H1 (cell line): ENCODE measurements at regions not wholly inside any gene's neighbourhood (a gene's known extent, or its start where the extent isn't known, plus 50 kb on each side); places are given as distances from the start of the nearest gene placed in this dataset.

Source experiments
- CTCF ChIA-PET: fragments of 300-600 bp; sonication (Branson Sonifier 250); formaldehyde crosslinking; loops from one replicate; lab custom pipeline; 2021; ENCODE audit not compliant: partially characterized antibody; lab: Charles Lee
- POLR2A ChIA-PET: fragments of 300-600 bp; sonication (Branson Sonifier 250); formaldehyde crosslinking; loops from one replicate; lab custom pipeline; 2021; ENCODE audit warnings: inconsistent platforms; ENCODE audit not compliant: partially characterized antibody; lab: Charles Lee
- DNase-seq, 2 experiments: peaks; one replicate each; pipeline versions ENCODE4 v3.0.0 to v3.0.0-alpha.2; 2010 to 2022; ENCODE audit warnings: low spot score in 2 of 2, low read depth in 1 of 2, mixed read lengths in 1 of 2
- FAIRE-seq: peaks from 2 replicates; lab custom pipeline; 2011; peaks lifted over from hg19 to GRCh38; lab: Jason Lieb, UNC
- H2AFZ ChIP-seq: 2 replicates; pipeline ENCODE4 v1.8.1; 2012; ENCODE audit warnings: low read length, inconsistent platforms
- H2AK5ac ChIP-seq: 2 replicates; pipeline ENCODE4 v1.6.1; 2013; ENCODE audit warnings: low read depth, low read length
- H2BK120ac ChIP-seq: replicated peaks from 2 replicates; pipeline ENCODE3; 2013; ENCODE audit warnings: low read depth, low read length, inconsistent platforms
- H2BK12ac ChIP-seq: 2 replicates; pipeline ENCODE4 v1.6.1; 2013; ENCODE audit warnings: low read depth, low read length
- H2BK15ac ChIP-seq: 2 replicates; pipeline ENCODE4 v1.6.1; 2013; ENCODE audit warnings: low read length
- H2BK20ac ChIP-seq: 2 replicates; pipeline ENCODE4 v1.6.1; 2013; ENCODE audit warnings: low read length
- H2BK5ac ChIP-seq: 2 replicates; pipeline ENCODE4 v1.6.1; 2013; ENCODE audit warnings: low read depth, low read length
- H3K14ac ChIP-seq: 2 replicates; pipeline ENCODE4 v1.6.1; 2013; ENCODE audit warnings: inconsistent platforms; ENCODE audit not compliant: insufficient read length
- H3K18ac ChIP-seq: 2 replicates; pipeline ENCODE4 v1.6.1; 2013; ENCODE audit warnings: low read length; ENCODE audit errors: extremely low read depth
- H3K23ac ChIP-seq: 2 replicates; pipeline ENCODE4 v1.6.1; 2013; ENCODE audit warnings: inconsistent platforms; ENCODE audit not compliant: insufficient read length
- H3K23me2 ChIP-seq: 2 replicates; pipeline ENCODE4 v1.6.1; 2013; ENCODE audit warnings: low read depth, low read length
- H3K27ac ChIP-seq: 2 replicates; pipeline ENCODE4 v1.6.1; 2011; ENCODE audit warnings: low read depth, low read length, inconsistent platforms
- H3K27me3 ChIP-seq, 4 experiments: replicated peaks in 1 of 4; 1 replicate in 1 of 4; 2 replicates in 3 of 4; pipeline versions ENCODE4 v1.6.1 to v1.8.1; 2011 to 2013; ENCODE audit warnings: low read length in 3 of 4, mild to moderate bottlenecking in 3 of 4, inconsistent platforms in 2 of 4, mixed read lengths in 2 of 4, moderate library complexity in 1 of 4; ENCODE audit not compliant: control insufficient read depth in 3 of 4, insufficient read depth in 3 of 4; ENCODE audit errors: extremely low read depth in 1 of 4
- H3K36me3 ChIP-seq, 4 experiments: 2 replicates each; pipeline versions ENCODE4 v1.6.1 to v1.8.1; 2011 to 2013; ENCODE audit warnings: mild to moderate bottlenecking in 4 of 4, low read length in 3 of 4, moderate library complexity in 2 of 4, control low read depth in 1 of 4, inconsistent platforms in 1 of 4; ENCODE audit not compliant: insufficient read depth in 4 of 4, control insufficient read depth in 2 of 4
- H3K4ac ChIP-seq: replicated peaks from 2 replicates; pipeline ENCODE3; 2013; ENCODE audit warnings: low read length, low read depth, mixed read lengths, inconsistent platforms; ENCODE audit not compliant: insufficient read length
- H3K4me1 ChIP-seq, 4 experiments: replicated peaks in 1 of 4; 1 replicate in 1 of 4; 2 replicates in 3 of 4; pipeline versions ENCODE4 v1.6.1 to v1.8.1; 2011 to 2013; ENCODE audit warnings: low read length in 3 of 4, inconsistent platforms in 2 of 4, mixed read lengths in 1 of 4; ENCODE audit not compliant: insufficient read depth in 4 of 4, control insufficient read depth in 3 of 4
- H3K4me2 ChIP-seq, 2 experiments: 2 replicates each; pipeline versions ENCODE4 v1.6.1 to v1.8.1; 2011 to 2013; ENCODE audit warnings: low read depth in 2 of 2, low read length in 2 of 2, control low read depth in 1 of 2, inconsistent platforms in 1 of 2, mild to moderate bottlenecking in 1 of 2; ENCODE audit not compliant: insufficient read depth in 1 of 2
- H3K4me3 ChIP-seq, 4 experiments: fragments of 200-600, 300-600 bp in 1 of 4; sonication (generic), shearing (Covaris generic), sonication (Bioruptor Twin) in 1 of 4; 2 replicates each; pipeline versions ENCODE4 v1.5.1 to v1.8.1; 2011 to 2016; ENCODE audit warnings: low read length in 4 of 4, low read depth in 3 of 4, control low read depth in 2 of 4, inconsistent platforms in 2 of 4, mild to moderate bottlenecking in 2 of 4, mixed read lengths in 1 of 4, moderate library complexity in 1 of 4; ENCODE audit not compliant: insufficient read depth in 2 of 4; ENCODE audit errors: extremely low read depth in 1 of 4
- H3K56ac ChIP-seq: replicated peaks from 2 replicates; pipeline ENCODE3; 2013; ENCODE audit warnings: low read depth, mild to moderate bottlenecking, mixed read lengths, low read length, inconsistent platforms; ENCODE audit not compliant: insufficient read length
- H3K79me1 ChIP-seq: 2 replicates; pipeline ENCODE4 v1.6.1; 2013; ENCODE audit warnings: low read depth, low read length, control low read depth
- H3K79me2 ChIP-seq, 2 experiments: 2 replicates each; pipeline versions ENCODE4 v1.6.1 to v1.8.1; 2012 to 2013; ENCODE audit warnings: low read length in 2 of 2, mild to moderate bottlenecking in 2 of 2, inconsistent platforms in 1 of 2; ENCODE audit not compliant: insufficient read depth in 2 of 2, control insufficient read depth in 1 of 2
- H3K9ac ChIP-seq, 4 experiments: replicated peaks in 1 of 4; 1 replicate in 1 of 4; 2 replicates in 3 of 4; pipeline versions ENCODE4 v1.6.1 to v1.8.1; 2011 to 2013; ENCODE audit warnings: low read depth in 3 of 4, low read length in 3 of 4, control low read depth in 2 of 4, mild to moderate bottlenecking in 2 of 4, moderate library complexity in 2 of 4, inconsistent platforms in 1 of 4; ENCODE audit errors: extremely low read depth in 1 of 4
- H3K9me3 ChIP-seq, 2 experiments: 2 replicates each; pipeline versions ENCODE4 v1.6.1 to v1.8.1; 2012 to 2013; ENCODE audit warnings: mild to moderate bottlenecking in 2 of 2, moderate library complexity in 2 of 2, control low read depth in 1 of 2, inconsistent platforms in 1 of 2, low read depth in 1 of 2, low read length in 1 of 2, mixed read lengths in 1 of 2; ENCODE audit not compliant: insufficient read depth in 2 of 2
- H4K20me1 ChIP-seq, 2 experiments: replicated peaks in 1 of 2; 2 replicates each; pipeline versions ENCODE3 to v1.8.1; 2011 to 2013; ENCODE audit warnings: inconsistent platforms in 2 of 2, low read length in 2 of 2, mild to moderate bottlenecking in 1 of 2; ENCODE audit not compliant: insufficient read depth in 2 of 2, control insufficient read depth in 1 of 2
- H4K5ac ChIP-seq: 2 replicates; pipeline ENCODE4 v1.6.1; 2013; ENCODE audit warnings: low read length, low read depth, mixed read lengths, inconsistent platforms; ENCODE audit not compliant: insufficient read length
- H4K8ac ChIP-seq: 2 replicates; pipeline ENCODE4 v1.8.0; 2013; ENCODE audit warnings: mild to moderate bottlenecking, moderate library complexity, low read length, inconsistent platforms; ENCODE audit not compliant: insufficient read depth; ENCODE audit errors: extremely low read depth
- H4K91ac ChIP-seq: replicated peaks from 2 replicates; pipeline ENCODE3; 2013; ENCODE audit warnings: low read length, mixed read lengths, inconsistent platforms; ENCODE audit not compliant: insufficient read length
- GTF2F1 ChIP-seq: IDR thresholded peaks from 2 replicates; pipeline ENCODE4 v1.6.1; 2012; ENCODE audit warnings: low read depth, low read length, improper control_type of control experiment, borderline replicate concordance
- HDAC2 ChIP-seq, 2 experiments: fragments of 300-600 bp in 1 of 2; sonication (generic) in 1 of 2; IDR thresholded peaks; 2 replicates each; pipeline ENCODE4 v1.6.1; 2011 to 2012; ENCODE audit warnings: low read depth in 2 of 2, low read length in 2 of 2, mild to moderate bottlenecking in 2 of 2, moderate library complexity in 2 of 2, borderline replicate concordance in 1 of 2, inconsistent platforms in 1 of 2
- NRF1 ChIP-seq: IDR thresholded peaks from 2 replicates; pipeline ENCODE4 v1.6.1; 2011; ENCODE audit warnings: mild to moderate bottlenecking, low read depth, low read length, improper control_type of control experiment
- SIN3A ChIP-seq, 2 experiments: IDR thresholded peaks in 1 of 2; conservative IDR thresholded peaks in 1 of 2; 2 replicates each; pipeline ENCODE4 v1.6.1; 2011 to 2012; ENCODE audit warnings: low read length in 2 of 2, improper control_type of control experiment in 1 of 2, low read depth in 1 of 2, mild to moderate bottlenecking in 1 of 2
- SUZ12 ChIP-seq: fragments of 200-600 bp; sonication (generic); IDR thresholded peaks from 2 replicates; pipeline ENCODE4 v1.6.1; 2012; ENCODE audit warnings: mild to moderate bottlenecking, inconsistent platforms, low read length, moderate library complexity, mixed read lengths
- WGBS, 2 experiments: shearing (Covaris generic) in 1 of 2; methylation state at CpG; one replicate each; pipeline versions ENCODE4 v1.1.6 to v1.1.7; 2013 to 2015; ENCODE audit warnings: low lambda C conversion rate in 2 of 2, mixed read lengths in 2 of 2, inconsistent platforms in 1 of 2, low coverage in 1 of 2, missing lambda C conversion rate in 1 of 2; ENCODE audit not compliant: insufficient replicate concordance in 2 of 2, insufficient coverage in 1 of 2, insufficient read length in 1 of 2; ENCODE audit errors: extremely low coverage in 1 of 2, missing lambda C conversion rate in 1 of 2; 5-methylcytosine and 5-hydroxymethylcytosine counted together
- TF ChIP-seq, protein P1 (sequence below): IDR thresholded peaks from 2 replicates; pipeline ENCODE4 v1.6.1; 2011; ENCODE audit warnings: low read depth, mild to moderate bottlenecking, low read length; ENCODE audit not compliant: insufficient read depth

GRCh38 chr12:92312463-92312964, 166.9 kb upstream of the BTG1 start:
- H3K4me1 ChIP-seq, result no peaks in the 10 kb centered on the region
- no peak overlapping the region for H3K4me2 ChIP-seq
- no peak overlapping the region for H2BK120ac ChIP-seq
- no peak overlapping the region for H3K56ac ChIP-seq
- no peaks in the 10 kb centered on the region; the same call in 1 of the 2 replicates for H3K23me2 ChIP-seq
- no peak overlapping the region for H4K5ac ChIP-seq
- no peak overlapping the region for H3K23ac ChIP-seq
- no peak overlapping the region for H2AFZ ChIP-seq
- H3K27me3 ChIP-seq, result no peaks in the 10 kb centered on the region
- H3K4ac ChIP-seq, result no peak overlapping the region
- H3K9ac ChIP-seq, result no peak overlapping the region
- FAIRE-seq (no peak), DNase-seq (no peak)
- H3K79me2 ChIP-seq, result no peaks in the 10 kb centered on the region
- no peaks in the 10 kb centered on the region for H4K20me1 ChIP-seq
- H2AK5ac ChIP-seq, result no peak overlapping the region
- no peaks in the 10 kb centered on the region for H3K36me3 ChIP-seq
- ChIA-PET POLR2A (no interaction called here), CTCF (interaction anchor here (0.6 kb wide), 1 partner anchor 188 kb away, joined by 3 read pairs; no protein-coding TSS in a partner anchor)
- no peak overlapping the region for H3K18ac ChIP-seq
- H2BK15ac ChIP-seq, result no peak overlapping the region
- H3K4me3 ChIP-seq, result no peak overlapping the region
- WGBS, 2 experiments, result 93% methylated on average over 2 of the region's 2 CpGs; no CpG with 5 or more reads in 1 of the 2 experiments
- H4K91ac ChIP-seq, result no peak overlapping the region
- H4K8ac ChIP-seq, result no peak overlapping the region
- no peak overlapping the region for H3K14ac ChIP-seq
- H2BK5ac ChIP-seq, result no peak overlapping the region
- TF ChIP-seq SUZ12 (no peak), NRF1 (no peak), HDAC2 (IDR thresholded peaks at IDR 0.05; ENCODE audit: borderline replicate concordance in 1 of 2, low read depth in 2 of 2, low read length in 2 of 2) (no peak), SIN3A (conservative IDR thresholded peaks at IDR 0.05 in 1 of 2, IDR thresholded peaks at IDR 0.05 in 1 of 2; ENCODE audit: low read depth in 1 of 2, low read length in 2 of 2) (no peak), GTF2F1 (no peak)
- TF ChIP-seq, protein P1, sequence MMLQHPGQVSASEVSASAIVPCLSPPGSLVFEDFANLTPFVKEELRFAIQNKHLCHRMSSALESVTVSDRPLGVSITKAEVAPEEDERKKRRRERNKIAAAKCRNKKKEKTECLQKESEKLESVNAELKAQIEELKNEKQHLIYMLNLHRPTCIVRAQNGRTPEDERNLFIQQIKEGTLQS, result no peak
- H2BK20ac ChIP-seq, result no peak overlapping the region
- no peaks in the 10 kb centered on the region for H3K9me3 ChIP-seq
- no peaks in the 10 kb centered on the region for H3K79me1 ChIP-seq
- no peak overlapping the region for H3K27ac ChIP-seq
- no peak overlapping the region for H2BK12ac ChIP-seq
